SK-N-SH treated with all-trans-retinoic acid at 6 μM for 48 hours (cell line): ENCODE measurements at regions not wholly inside any gene's neighbourhood (a gene's known extent, or its start where the extent isn't known, plus 50 kb on each side); places are given as distances from the start of the nearest gene placed in this dataset.

Source experiments
- ZC3H10 ChIP-seq: fragments of 250-450 bp; sonication (Bioruptor Pico); IDR thresholded peaks from 2 replicates; pipeline ENCODE4 v1.5.1; 2021; ENCODE audit warnings: mild to moderate bottlenecking, moderate library complexity
- ZNF70 ChIP-seq: fragments of 450-650 bp; formaldehyde crosslinking; IDR thresholded peaks from 2 replicates; pipeline ENCODE4 v1.5.0; 2020; ENCODE audit warnings: mild to moderate bottlenecking, moderate library complexity
- TF ChIP-seq, protein P1 (sequence below): fragments of 250-450 bp; sonication (Bioruptor Pico); IDR thresholded peaks from 2 replicates; pipeline ENCODE4 v1.8.0; 2020; ENCODE audit warnings: mild to moderate bottlenecking, moderate library complexity, borderline replicate concordance

DNA sequence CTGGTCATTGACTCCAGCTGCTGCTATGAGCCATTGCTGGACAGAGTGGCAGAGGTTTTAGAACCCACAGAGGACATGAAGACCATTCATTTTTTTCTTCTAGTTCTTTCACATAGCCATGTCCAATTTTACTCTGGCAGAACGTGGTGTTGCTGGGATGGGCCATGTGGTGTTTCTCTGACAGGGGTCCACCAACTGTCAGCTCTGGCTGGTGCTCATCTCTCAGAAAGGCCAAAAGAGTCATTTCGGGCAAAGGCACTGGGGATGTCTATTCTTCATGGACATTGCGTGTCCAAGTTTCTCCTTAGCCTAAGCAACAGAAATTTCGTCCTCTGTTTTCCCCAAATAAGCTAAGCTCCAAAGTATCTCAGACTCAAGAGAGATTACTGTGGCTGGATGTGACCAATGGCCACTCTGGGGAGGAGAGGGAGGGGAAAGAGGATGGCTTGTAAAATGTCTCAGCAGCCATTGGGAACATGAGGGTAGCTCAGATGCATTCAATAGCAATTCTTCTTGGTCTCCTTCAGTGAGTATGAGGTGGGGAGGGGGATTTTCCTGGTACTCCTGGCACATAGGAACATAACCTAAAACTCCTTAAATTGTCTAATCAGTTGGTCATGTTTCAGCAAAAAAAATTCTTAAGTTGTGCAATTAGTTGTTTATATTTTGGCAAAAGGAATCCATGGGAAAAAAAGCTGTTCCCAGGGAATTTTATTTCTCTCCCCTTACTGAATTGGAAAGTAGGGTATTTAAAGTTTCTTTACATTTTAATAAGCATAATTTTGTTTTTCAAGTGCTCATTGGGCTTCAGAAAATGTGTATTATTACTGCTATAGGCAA lies 131.6 kb upstream of the MITF start:
- TF ChIP-seq, protein P1, sequence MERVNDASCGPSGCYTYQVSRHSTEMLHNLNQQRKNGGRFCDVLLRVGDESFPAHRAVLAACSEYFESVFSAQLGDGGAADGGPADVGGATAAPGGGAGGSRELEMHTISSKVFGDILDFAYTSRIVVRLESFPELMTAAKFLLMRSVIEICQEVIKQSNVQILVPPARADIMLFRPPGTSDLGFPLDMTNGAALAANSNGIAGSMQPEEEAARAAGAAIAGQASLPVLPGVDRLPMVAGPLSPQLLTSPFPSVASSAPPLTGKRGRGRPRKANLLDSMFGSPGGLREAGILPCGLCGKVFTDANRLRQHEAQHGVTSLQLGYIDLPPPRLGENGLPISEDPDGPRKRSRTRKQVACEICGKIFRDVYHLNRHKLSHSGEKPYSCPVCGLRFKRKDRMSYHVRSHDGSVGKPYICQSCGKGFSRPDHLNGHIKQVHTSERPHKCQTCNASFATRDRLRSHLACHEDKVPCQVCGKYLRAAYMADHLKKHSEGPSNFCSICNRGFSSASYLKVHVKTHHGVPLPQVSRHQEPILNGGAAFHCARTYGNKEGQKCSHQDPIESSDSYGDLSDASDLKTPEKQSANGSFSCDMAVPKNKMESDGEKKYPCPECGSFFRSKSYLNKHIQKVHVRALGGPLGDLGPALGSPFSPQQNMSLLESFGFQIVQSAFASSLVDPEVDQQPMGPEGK (CRISPR knock-in tag): no peak
- TF ChIP-seq ZNF70 (CRISPR knock-in tag) (no peak), ZC3H10 (CRISPR knock-in tag) (no peak)
